H9 (cell line): ENCODE measurements at regions not wholly inside any gene's neighbourhood (a gene's known extent, or its start where the extent isn't known, plus 50 kb on each side); places are given as distances from the start of the nearest gene placed in this dataset.

Source experiments
- DNase-seq: peaks from one replicate; pipeline ENCODE4 v3.0.0-alpha.2; 2017
- H2AFZ ChIP-seq: one replicate; pipeline ENCODE4 v1.6.1; 2013; ENCODE audit warnings: mild to moderate bottlenecking, low read length, control low read depth, moderate library complexity
- H2AK5ac ChIP-seq: 2 replicates; pipeline ENCODE4 v1.6.1; 2013; ENCODE audit warnings: low read length, control low read depth, mixed read lengths; ENCODE audit not compliant: insufficient read length
- H2BK120ac ChIP-seq: one replicate; pipeline ENCODE4 v1.6.1; 2013; ENCODE audit warnings: low read depth, mild to moderate bottlenecking, low read length, control low read depth, inconsistent platforms; ENCODE audit not compliant: poor library complexity, severe bottlenecking
- H2BK12ac ChIP-seq: 2 replicates; pipeline ENCODE4 v1.6.1; 2013; ENCODE audit warnings: low read length, control low read depth, mixed read lengths, low read depth; ENCODE audit not compliant: insufficient read length
- H2BK15ac ChIP-seq: 2 replicates; pipeline ENCODE4 v1.6.1; 2013; ENCODE audit warnings: low read depth, low read length, control low read depth
- H2BK20ac ChIP-seq: one replicate; pipeline ENCODE4 v1.6.1; 2013; ENCODE audit warnings: low read depth, mild to moderate bottlenecking, low read length, control low read depth, inconsistent platforms; ENCODE audit not compliant: poor library complexity, severe bottlenecking
- H2BK5ac ChIP-seq: 2 replicates; pipeline ENCODE4 v1.6.1; 2013; ENCODE audit warnings: low read length, control low read depth, mixed read lengths; ENCODE audit not compliant: insufficient read length
- H3K14ac ChIP-seq: 2 replicates; pipeline ENCODE4 v1.6.1; 2013; ENCODE audit warnings: low read length, control low read depth; ENCODE audit not compliant: insufficient read depth
- H3K18ac ChIP-seq: 2 replicates; pipeline ENCODE4 v1.6.1; 2013; ENCODE audit warnings: low read depth, mild to moderate bottlenecking, mixed read lengths, low read length, control low read depth; ENCODE audit not compliant: insufficient read length
- H3K23ac ChIP-seq: 2 replicates; pipeline ENCODE4 v1.6.1; 2013; ENCODE audit warnings: low read length, control low read depth, mixed read lengths, low read depth; ENCODE audit not compliant: insufficient read length
- H3K23me2 ChIP-seq: 2 replicates; pipeline ENCODE4 v1.6.1; 2013; ENCODE audit warnings: low read depth, mild to moderate bottlenecking, mixed read lengths, low read length, control low read depth; ENCODE audit not compliant: insufficient read length, poor library complexity, severe bottlenecking
- H3K27ac ChIP-seq: 2 replicates; pipeline ENCODE4 v1.5.1; 2013; ENCODE audit warnings: low read length, control low read depth, mixed read lengths, low read depth; ENCODE audit not compliant: insufficient read length
- H3K27me3 ChIP-seq: 2 replicates; pipeline ENCODE4 v1.6.1; 2013; ENCODE audit warnings: low read length, control low read depth, inconsistent platforms; ENCODE audit not compliant: insufficient read depth
- H3K4ac ChIP-seq: 2 replicates; pipeline ENCODE4 v1.6.1; 2013; ENCODE audit warnings: low read depth, mild to moderate bottlenecking, control low read depth, inconsistent platforms, low read length, moderate library complexity
- H3K4me1 ChIP-seq: 2 replicates; pipeline ENCODE4 v1.6.1; 2013; ENCODE audit warnings: low read length, control low read depth, inconsistent platforms; ENCODE audit not compliant: insufficient read depth
- H3K4me2 ChIP-seq: 2 replicates; pipeline ENCODE4 v1.6.1; 2013; ENCODE audit warnings: low read length, control low read depth, mixed read lengths; ENCODE audit not compliant: insufficient read length, insufficient read depth
- H3K56ac ChIP-seq: 2 replicates; pipeline ENCODE4 v1.6.1; 2013; ENCODE audit warnings: low read depth, mild to moderate bottlenecking, mixed read lengths, low read length, control low read depth; ENCODE audit not compliant: insufficient read length
- H3K79me1 ChIP-seq: 2 replicates; pipeline ENCODE4 v1.6.1; 2013; ENCODE audit warnings: low read depth, mild to moderate bottlenecking, moderate library complexity, low read length, control low read depth, inconsistent platforms; ENCODE audit not compliant: insufficient read depth, poor library complexity, severe bottlenecking
- H3K79me2 ChIP-seq: 2 replicates; pipeline ENCODE4 v1.6.1; 2013; ENCODE audit warnings: low read length, control low read depth, inconsistent platforms; ENCODE audit not compliant: insufficient read depth
- H3K9ac ChIP-seq: 2 replicates; pipeline ENCODE4 v1.6.1; 2013; ENCODE audit warnings: low read length, control low read depth, mixed read lengths; ENCODE audit not compliant: insufficient read length; ENCODE audit errors: extremely low read depth
- H3K9me3 ChIP-seq: one replicate; pipeline ENCODE4 v1.6.1; 2013; ENCODE audit warnings: low read depth, low read length, inconsistent platforms; ENCODE audit not compliant: control insufficient read depth
- H3T11ph ChIP-seq: one replicate; pipeline ENCODE4 v1.6.1; 2013; ENCODE audit warnings: mild to moderate bottlenecking, low read length, control low read depth, inconsistent platforms
- H4K20me1 ChIP-seq: one replicate; pipeline ENCODE4 v1.6.1; 2013; ENCODE audit not compliant: control insufficient read depth, insufficient read length, insufficient read depth
- H4K5ac ChIP-seq: 2 replicates; pipeline ENCODE4 v1.6.1; 2013; ENCODE audit warnings: low read depth, mild to moderate bottlenecking, mixed read lengths, low read length, control low read depth; ENCODE audit not compliant: insufficient read length
- H4K8ac ChIP-seq: replicated peaks from 2 replicates; pipeline ENCODE4 v1.6.1; 2013; ENCODE audit warnings: low read length, control low read depth, mixed read lengths, low read depth; ENCODE audit not compliant: insufficient read length
- H4K91ac ChIP-seq: 2 replicates; pipeline ENCODE4 v1.6.1; 2013; ENCODE audit warnings: low read depth, mild to moderate bottlenecking, moderate library complexity, mixed read lengths, low read length, control low read depth; ENCODE audit not compliant: insufficient read length
- H3K27ac Mint-ChIP-seq, 3 experiments: 2 replicates in 2 of 3; 3 replicates in 1 of 3; pipeline ENCODE4 v1.8.0; 2020 to 2021; ENCODE audit warnings: mixed read lengths in 3 of 3, mild to moderate bottlenecking in 1 of 3, moderate library complexity in 1 of 3
- H3K27me3 Mint-ChIP-seq: 2 replicates; pipeline ENCODE4 v1.8.0; 2021; ENCODE audit warnings: low read depth, mild to moderate bottlenecking, moderate library complexity, mixed read lengths
- H3K36me3 Mint-ChIP-seq, 3 experiments: 2 replicates in 2 of 3; 3 replicates in 1 of 3; pipeline ENCODE4 v1.8.0; 2020 to 2021; ENCODE audit warnings: low read depth in 3 of 3, mixed read lengths in 3 of 3; ENCODE audit not compliant: insufficient read depth in 1 of 3
- H3K4me1 Mint-ChIP-seq, 2 experiments: 2 replicates each; pipeline ENCODE4 v1.8.0; 2020; ENCODE audit warnings: mixed read lengths in 2 of 2
- H3K4me3 Mint-ChIP-seq, 2 experiments: 2 replicates in 1 of 2; 3 replicates in 1 of 2; pipeline ENCODE4 v1.8.0; 2020 to 2021; ENCODE audit warnings: mild to moderate bottlenecking in 2 of 2, mixed read lengths in 2 of 2, moderate library complexity in 1 of 2
- H3K9me3 Mint-ChIP-seq, 2 experiments: 2 replicates in 1 of 2; 3 replicates in 1 of 2; pipeline ENCODE4 v1.8.0; 2020; ENCODE audit warnings: mild to moderate bottlenecking in 2 of 2, mixed read lengths in 2 of 2, moderate library complexity in 1 of 2
- CTCF ChIP-seq: fragments of 200-600 bp; sonication (generic); conservative IDR thresholded peaks from 3 replicates; pipeline ENCODE4 v1.8.0; 2021; ENCODE audit warnings: antibody characterized with exemption, mild to moderate bottlenecking
- WGBS: extraction: QIAGEN DNeasy Blood & Tissue Kit; methylation state at CpG from one replicate; pipeline ENCODE4 v1.1.7; 2013; ENCODE audit warnings: missing lambda C conversion rate, low lambda C conversion rate, mixed read lengths; ENCODE audit not compliant: insufficient read length; ENCODE audit errors: extremely low coverage; 5-methylcytosine and 5-hydroxymethylcytosine counted together

GRCh38 chr15:54941417-54941816, 255.3 kb downstream of the RSL24D1 start:
- H3K9me3 Mint-ChIP-seq: peaks cover 8 to 11% of the 10 kb centered on the region in 2 experiments

More at GRCh38 chr15:54941417-54941816, 255.3 kb downstream of the RSL24D1 start:
- Mint-ChIP-seq H3K4me1 (no peaks in the 10 kb centered on the region), H3K27me3 (peaks cover 6% of the 10 kb centered on the region), H3K27ac (no peak overlapping the region), H3K36me3 (peaks cover 0 to 8% (median 0%) of the 10 kb centered on the region in 3 experiments; a peak in 1 of 7 replicates), H3K4me3 (no peak overlapping the region)
- no peak for DNase-seq
- Histone ChIP-seq H2BK120ac (no peak overlapping the region), H3K79me1 (no peaks in the 10 kb centered on the region), H3K56ac (no peak overlapping the region), H3K18ac (no peak overlapping the region), H3T11ph (no peak overlapping the region), H3K14ac (no peak overlapping the region), H4K8ac (no peak overlapping the region), H4K20me1 (no peaks in the 10 kb centered on the region), H2AFZ (no peak overlapping the region), H3K4me2 (no peak overlapping the region), H4K91ac (no peak overlapping the region), H3K23me2 (no peaks in the 10 kb centered on the region), H2BK5ac (no peak overlapping the region), H2AK5ac (no peak overlapping the region), H4K5ac (no peak overlapping the region), H3K27ac (no peak overlapping the region), H2BK12ac (no peak overlapping the region), H3K23ac (no peak overlapping the region), H2BK20ac (no peak overlapping the region), H2BK15ac (no peak overlapping the region), H3K9ac (no peak overlapping the region), H3K4ac (no peak overlapping the region), H3K79me2 (no peaks in the 10 kb centered on the region), H3K9me3 (no peaks in the 10 kb centered on the region), H3K27me3 (no peaks in the 10 kb centered on the region), H3K4me1 (no peaks in the 10 kb centered on the region)
- WGBS: no CpG with 5 or more reads among the region's 3 CpGs
- TF ChIP-seq CTCF: no peak
